ENCODE measurements at regions not wholly inside any gene's neighbourhood (a gene's known extent, or its start where the extent isn't known, plus 50 kb on each side); places are given as distances from the start of the nearest gene placed in this dataset.

- H3K27ac Mint-ChIP-seq (ENCODE audit: unreplicated experiment), result no peak overlapping the region
- DNase-seq (ENCODE audit: extremely low spot score, unreplicated experiment), result no peak
- H3K4me3 Mint-ChIP-seq (ENCODE audit: unreplicated experiment), result no peak overlapping the region
- no peaks in the 10 kb centered on the region for H3K36me3 Mint-ChIP-seq (ENCODE audit: unreplicated experiment)
- H3K4me1 Mint-ChIP-seq (ENCODE audit: unreplicated experiment), result no peaks in the 10 kb centered on the region
- peaks cover 2% of the 10 kb centered on the region for H3K27me3 Mint-ChIP-seq (ENCODE audit: unreplicated experiment)
- H3K9me3 Mint-ChIP-seq (ENCODE audit: unreplicated experiment), result peaks cover 10% of the 10 kb centered on the region
- no peak for TF ChIP-seq CTCF (IDR thresholded peaks at IDR 0.05)
Observed at GRCh38 chr6:164408868-164409267, 900.5 kb downstream of the C6orf118 start.

- no peaks in the 10 kb centered on the region for H3K4me1 Mint-ChIP-seq (ENCODE audit: unreplicated experiment)
- no peak overlapping the region for H3K27ac Mint-ChIP-seq (ENCODE audit: unreplicated experiment)
- no peak for TF ChIP-seq CTCF (IDR thresholded peaks at IDR 0.05)
- no peak for DNase-seq (ENCODE audit: extremely low spot score, unreplicated experiment)
- H3K4me3 Mint-ChIP-seq (ENCODE audit: unreplicated experiment), result no peak overlapping the region
- H3K9me3 Mint-ChIP-seq (ENCODE audit: unreplicated experiment), result peaks cover 10% of the 10 kb centered on the region
- H3K27me3 Mint-ChIP-seq (ENCODE audit: unreplicated experiment), result peaks cover 4% of the 10 kb centered on the region
- H3K36me3 Mint-ChIP-seq (ENCODE audit: unreplicated experiment), result no peaks in the 10 kb centered on the region
Observed at GRCh38 chr6:164404812-164405488, 904.5 kb downstream of the C6orf118 start.

GRCh38 chr6:164401871-164402270 lies 907.5 kb downstream of the C6orf118 start:
- H3K27me3 Mint-ChIP-seq (ENCODE audit: unreplicated experiment), result peaks cover 4% of the 10 kb centered on the region
- peaks cover 10% of the 10 kb centered on the region for H3K9me3 Mint-ChIP-seq (ENCODE audit: unreplicated experiment)
- H3K4me1 Mint-ChIP-seq (ENCODE audit: unreplicated experiment), result peaks cover 6% of the 10 kb centered on the region
- H3K36me3 Mint-ChIP-seq (ENCODE audit: unreplicated experiment), result no peaks in the 10 kb centered on the region
- H3K27ac Mint-ChIP-seq (ENCODE audit: unreplicated experiment), result no peak overlapping the region
- no peak for TF ChIP-seq CTCF (IDR thresholded peaks at IDR 0.05)
- no peak for DNase-seq (ENCODE audit: extremely low spot score, unreplicated experiment)
- H3K4me3 Mint-ChIP-seq (ENCODE audit: unreplicated experiment), result no peak overlapping the region

- H3K27ac Mint-ChIP-seq (ENCODE audit: unreplicated experiment), result no peak overlapping the region
- peaks cover 16% of the 10 kb centered on the region for H3K4me1 Mint-ChIP-seq (ENCODE audit: unreplicated experiment)
- no peak for DNase-seq (ENCODE audit: extremely low spot score, unreplicated experiment)
- H3K36me3 Mint-ChIP-seq (ENCODE audit: unreplicated experiment), result no peaks in the 10 kb centered on the region
- no peak for TF ChIP-seq CTCF (IDR thresholded peaks at IDR 0.05)
- no peak overlapping the region for H3K4me3 Mint-ChIP-seq (ENCODE audit: unreplicated experiment)
- H3K9me3 Mint-ChIP-seq (ENCODE audit: unreplicated experiment), result no peaks in the 10 kb centered on the region
- H3K27me3 Mint-ChIP-seq (ENCODE audit: unreplicated experiment), result peaks cover 2% of the 10 kb centered on the region
Observed at GRCh38 chr6:164398647-164399046, 910.8 kb downstream of the C6orf118 start.

GRCh38 chr6:164396071-164397047 lies 913.0 kb downstream of the C6orf118 start:
- DNase-seq (ENCODE audit: extremely low spot score, unreplicated experiment), result no peak
- Mint-ChIP-seq H3K27me3 (ENCODE audit: unreplicated experiment) (peaks cover 2% of the 10 kb centered on the region), H3K4me3 (ENCODE audit: unreplicated experiment) (peak overlapping the region; percentile 55), H3K4me1 (ENCODE audit: unreplicated experiment) (peaks cover 16% of the 10 kb centered on the region), H3K27ac (ENCODE audit: unreplicated experiment) (peak overlapping the region; percentile 64), H3K36me3 (ENCODE audit: unreplicated experiment) (no peaks in the 10 kb centered on the region), H3K9me3 (ENCODE audit: unreplicated experiment) (no peaks in the 10 kb centered on the region)
- TF ChIP-seq CTCF (IDR thresholded peaks at IDR 0.05), result no peak
